Epithelial cell of proximal tubule (primary cell): ENCODE measurements at regions not wholly inside any gene's neighbourhood (a gene's known extent, or its start where the extent isn't known, plus 50 kb on each side); places are given as distances from the start of the nearest gene placed in this dataset.

Source experiments
- DNase-seq: peaks from one replicate; pipeline ENCODE4 v3.0.0-alpha.2; 2011; ENCODE audit warnings: low read depth
- H3K4me3 ChIP-seq: 2 replicates; pipeline ENCODE4 v1.5.1; 2011; ENCODE audit warnings: low read depth, mild to moderate bottlenecking, low read length
- TF ChIP-seq, protein P1 (sequence below): conservative IDR thresholded peaks from 2 replicates; pipeline ENCODE4 v1.5.1; 2012; ENCODE audit warnings: low read depth, mild to moderate bottlenecking, low read length

DNA sequence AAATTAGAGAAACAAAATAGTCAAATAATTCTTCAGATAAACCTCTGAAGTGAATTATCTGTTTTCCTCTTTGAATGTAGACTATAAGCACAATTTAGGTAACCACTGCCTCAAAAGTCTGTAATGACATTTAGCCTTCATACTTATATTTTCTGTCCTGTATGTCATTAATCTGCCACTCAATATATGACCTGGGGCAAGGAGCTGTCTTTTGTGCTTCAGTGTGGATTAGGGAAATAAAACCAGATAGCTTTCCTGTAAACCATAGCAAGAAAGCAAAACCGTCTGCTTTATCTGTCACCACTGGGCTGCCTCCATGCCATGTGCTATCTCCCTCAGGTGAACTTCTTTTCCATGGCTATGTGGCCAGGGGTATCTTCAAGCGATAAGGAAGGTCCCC is 606.6 kb upstream of the C9orf72 start:
- TF ChIP-seq, protein P1, sequence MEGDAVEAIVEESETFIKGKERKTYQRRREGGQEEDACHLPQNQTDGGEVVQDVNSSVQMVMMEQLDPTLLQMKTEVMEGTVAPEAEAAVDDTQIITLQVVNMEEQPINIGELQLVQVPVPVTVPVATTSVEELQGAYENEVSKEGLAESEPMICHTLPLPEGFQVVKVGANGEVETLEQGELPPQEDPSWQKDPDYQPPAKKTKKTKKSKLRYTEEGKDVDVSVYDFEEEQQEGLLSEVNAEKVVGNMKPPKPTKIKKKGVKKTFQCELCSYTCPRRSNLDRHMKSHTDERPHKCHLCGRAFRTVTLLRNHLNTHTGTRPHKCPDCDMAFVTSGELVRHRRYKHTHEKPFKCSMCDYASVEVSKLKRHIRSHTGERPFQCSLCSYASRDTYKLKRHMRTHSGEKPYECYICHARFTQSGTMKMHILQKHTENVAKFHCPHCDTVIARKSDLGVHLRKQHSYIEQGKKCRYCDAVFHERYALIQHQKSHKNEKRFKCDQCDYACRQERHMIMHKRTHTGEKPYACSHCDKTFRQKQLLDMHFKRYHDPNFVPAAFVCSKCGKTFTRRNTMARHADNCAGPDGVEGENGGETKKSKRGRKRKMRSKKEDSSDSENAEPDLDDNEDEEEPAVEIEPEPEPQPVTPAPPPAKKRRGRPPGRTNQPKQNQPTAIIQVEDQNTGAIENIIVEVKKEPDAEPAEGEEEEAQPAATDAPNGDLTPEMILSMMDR: no peak
- DNase-seq: no peak
- no peak overlapping the region for H3K4me3 ChIP-seq

DNA sequence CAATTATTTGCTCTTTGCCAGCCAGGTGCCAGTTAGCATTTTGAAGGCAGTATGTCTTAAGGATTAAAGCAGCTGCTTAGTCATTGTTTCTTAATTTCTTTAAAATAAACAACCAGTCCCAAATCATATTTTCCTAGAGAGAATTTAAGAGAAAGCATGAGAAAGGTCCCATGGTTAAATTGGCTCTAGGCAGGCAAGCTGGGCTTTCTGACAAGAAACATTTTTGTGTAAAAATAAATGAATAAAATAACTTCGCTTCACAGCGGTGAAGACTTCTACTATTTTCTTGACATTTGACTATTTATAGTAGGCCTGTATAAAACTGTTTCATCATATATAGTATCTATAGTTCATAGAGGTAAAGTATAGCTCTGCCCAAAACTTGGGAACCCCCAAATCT is 617.7 kb upstream of the C9orf72 start:
- H3K4me3 ChIP-seq: no peak overlapping the region
- TF ChIP-seq, protein P1: no peak
- DNase-seq: no peak

DNA sequence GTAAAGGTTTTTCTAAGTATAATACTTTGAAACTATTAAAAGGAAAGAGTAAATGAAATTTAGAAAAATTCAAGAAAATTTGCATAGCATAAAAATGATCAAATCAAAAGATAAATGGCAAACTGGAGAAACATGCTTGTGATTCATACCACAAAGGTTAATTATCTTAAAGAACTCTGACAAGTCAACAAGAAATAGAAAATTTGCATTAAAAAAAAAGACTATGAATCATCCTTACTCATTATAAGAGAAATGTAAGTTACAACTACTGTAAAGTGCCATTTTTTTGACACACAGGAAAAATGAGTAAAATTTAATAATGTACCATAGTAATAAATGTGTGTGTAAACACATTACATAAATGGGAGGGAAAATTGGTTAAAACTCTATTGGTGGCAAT is 624.4 kb upstream of the C9orf72 start:
- DNase-seq: no peak
- TF ChIP-seq, protein P1: no peak
- no peak overlapping the region for H3K4me3 ChIP-seq

DNA sequence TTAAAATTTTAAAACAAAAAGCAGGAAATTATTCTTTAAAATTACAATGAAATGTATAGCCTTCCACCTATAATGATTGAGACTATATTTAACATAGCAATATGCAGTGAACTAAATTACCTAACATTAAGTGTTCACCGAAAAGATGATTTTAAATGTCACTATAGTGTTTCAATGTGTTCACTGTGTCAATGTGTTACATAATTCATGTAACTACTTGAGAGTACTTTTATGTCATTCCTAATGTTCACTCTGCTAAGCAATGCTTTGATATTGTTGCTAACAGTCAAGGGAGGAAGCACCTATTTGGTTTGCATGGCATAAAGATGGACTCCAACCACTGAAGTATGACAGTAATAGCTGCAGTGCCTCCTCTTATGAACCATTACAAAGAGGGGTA is 629.8 kb upstream of the C9orf72 start:
- H3K4me3 ChIP-seq: no peak overlapping the region
- TF ChIP-seq, protein P1: no peak
- no peak for DNase-seq

DNA sequence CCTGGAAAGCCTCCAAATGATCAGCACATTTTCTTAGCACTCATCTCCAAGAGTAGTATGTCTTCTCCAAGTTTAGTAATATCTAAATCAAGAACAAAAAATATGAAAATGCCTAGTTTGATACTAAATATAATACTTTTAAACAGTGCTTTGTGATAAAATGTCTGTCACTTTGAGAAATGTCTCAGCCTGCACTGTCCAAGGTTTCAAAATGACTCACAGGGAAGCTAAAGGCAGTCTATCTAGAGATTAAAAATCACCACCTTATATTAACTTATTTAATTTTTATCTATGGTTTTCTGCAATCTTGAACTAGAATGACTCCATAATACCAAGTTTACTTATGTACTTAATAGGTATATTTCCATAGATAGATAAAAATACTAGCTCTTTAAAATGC is 633.0 kb upstream of the C9orf72 start:
- no peak for DNase-seq
- TF ChIP-seq, protein P1: no peak
- no peak overlapping the region for H3K4me3 ChIP-seq

DNA sequence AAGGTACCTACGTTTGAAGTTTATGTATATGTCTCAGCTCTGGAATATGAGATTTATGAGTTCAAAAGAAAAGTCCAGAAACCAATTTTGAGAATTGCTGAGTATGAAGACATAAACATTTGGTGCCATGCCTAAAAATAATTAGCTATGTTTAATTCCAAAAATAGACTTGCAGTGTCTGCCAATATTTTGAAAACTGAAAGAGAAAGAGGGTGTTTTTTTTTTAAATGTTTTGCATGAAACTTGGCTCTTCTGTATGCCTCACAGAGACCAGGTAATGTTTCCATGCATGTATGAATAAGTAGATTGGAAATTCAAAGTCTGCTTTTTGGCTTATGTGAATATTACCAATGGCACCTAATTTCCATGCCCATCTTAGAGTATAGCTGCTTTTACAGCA is 634.4 kb upstream of the C9orf72 start:
- TF ChIP-seq, protein P1: no peak
- H3K4me3 ChIP-seq: no peak overlapping the region
- DNase-seq: no peak

DNA sequence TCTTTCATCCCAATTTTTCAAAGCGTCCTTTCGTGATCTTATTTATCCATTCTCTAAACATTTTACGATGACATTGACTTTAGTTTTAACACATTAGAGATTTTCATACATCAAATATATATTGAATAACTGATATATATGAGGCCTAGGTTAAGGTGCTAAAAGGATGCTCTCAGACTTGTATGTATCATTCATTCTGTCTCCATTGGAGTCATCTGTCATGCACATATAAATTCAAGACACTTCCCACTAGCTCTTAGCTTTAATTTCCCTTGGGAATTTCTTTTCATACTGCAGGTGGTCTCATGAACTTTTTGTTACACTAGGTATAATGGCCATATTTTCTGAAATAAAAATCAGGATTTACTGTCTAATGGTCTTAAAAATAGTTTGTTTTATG is 635.8 kb upstream of the C9orf72 start:
- TF ChIP-seq, protein P1: no peak
- DNase-seq: no peak
- no peak overlapping the region for H3K4me3 ChIP-seq
